NB4 (cell line): ENCODE measurements at regions not wholly inside any gene's neighbourhood (a gene's known extent, or its start where the extent isn't known, plus 50 kb on each side); places are given as distances from the start of the nearest gene placed in this dataset.

ENCODE experiments used
- CTCF ChIP-seq: IDR thresholded peaks from one replicate; pipeline ENCODE4 v1.5.1; 2012; ENCODE audit warnings: low read depth, low read length
- MYC ChIP-seq: IDR thresholded peaks from 2 replicates; pipeline ENCODE4 v1.6.1; 2011; ENCODE audit warnings: low read depth, low read length
- POLR2A ChIP-seq: IDR thresholded peaks from 2 replicates; pipeline ENCODE4 v1.6.1; 2011; ENCODE audit warnings: mild to moderate bottlenecking; ENCODE audit not compliant: insufficient read length; ENCODE audit errors: extremely low read depth
- TF ChIP-seq, protein P1 (sequence below): IDR thresholded peaks from 2 replicates; pipeline ENCODE4 v1.6.1; 2011; ENCODE audit warnings: low read depth, low read length

GRCh38 chr2:239769554-239770245 is 255.4 kb downstream of the NDUFA10 start:
- TF ChIP-seq POLR2A (no peak), CTCF (no peak), MYC (no peak)
- TF ChIP-seq, protein P1, sequence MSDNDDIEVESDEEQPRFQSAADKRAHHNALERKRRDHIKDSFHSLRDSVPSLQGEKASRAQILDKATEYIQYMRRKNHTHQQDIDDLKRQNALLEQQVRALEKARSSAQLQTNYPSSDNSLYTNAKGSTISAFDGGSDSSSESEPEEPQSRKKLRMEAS: no peak
